Muscle of arm (tissue), 1 donor: ENCODE measurements at regions not wholly inside any gene's neighbourhood (a gene's known extent, or its start where the extent isn't known, plus 50 kb on each side); places are given as distances from the start of the nearest gene placed in this dataset.
A peak's percentile ranks its signal among the peaks of the same experiment; 100 is the strongest.
"Not testable (repeated sequence)": the region's sequence is repeated elsewhere in the genome, so short reads cannot be mapped to it uniquely, and the experiment has no call there.

Experiments
- DNase-seq: peaks from one replicate; pipeline ENCODE4 v3.0.0-alpha.2; 2013

GRCh38 chr5:7078901-7079300 lies 317.0 kb upstream of the ADCY2 start:
- no peak for DNase-seq

- no peak for DNase-seq
Measured at GRCh38 chr5:7080501-7080900, 315.4 kb upstream of the ADCY2 start.

- no peak for DNase-seq
Measured at GRCh38 chr5:7087719-7088297, 308.1 kb upstream of the ADCY2 start.

GRCh38 chr5:7088849-7089248 lies 307.1 kb upstream of the ADCY2 start:
- DNase-seq = no peak

- DNase-seq = peak; percentile 15
Measured at GRCh38 chr5:7094626-7095025, 301.3 kb upstream of the ADCY2 start.

- DNase-seq = no peak
Measured at GRCh38 chr5:7096294-7096693, 299.6 kb upstream of the ADCY2 start.

- no peak for DNase-seq
Measured at GRCh38 chr5:7105358-7105757, 290.6 kb upstream of the ADCY2 start.

- no peak for DNase-seq
Measured at GRCh38 chr5:7117961-7118360, 278.0 kb upstream of the ADCY2 start.

- DNase-seq = no peak
Measured at GRCh38 chr5:7131680-7132079, 264.3 kb upstream of the ADCY2 start.

GRCh38 chr5:7146886-7147285 lies 249.1 kb upstream of the ADCY2 start:
- no peak for DNase-seq

GRCh38 chr5:7157083-7157482 lies 238.9 kb upstream of the ADCY2 start:
- no peak for DNase-seq

- no peak for DNase-seq
Measured at GRCh38 chr5:7169240-7169878, 226.6 kb upstream of the ADCY2 start.

- DNase-seq = not testable (repeated sequence)
Measured at GRCh38 chr5:7170785-7171184, 225.2 kb upstream of the ADCY2 start.

- DNase-seq = no peak
Measured at GRCh38 chr5:7179364-7179763, 216.6 kb upstream of the ADCY2 start.

GRCh38 chr5:7181841-7182240 lies 214.1 kb upstream of the ADCY2 start:
- DNase-seq = no peak

GRCh38 chr5:7185742-7186141 lies 210.2 kb upstream of the ADCY2 start:
- no peak for DNase-seq

- DNase-seq = no peak
Measured at GRCh38 chr5:7186818-7187217, 209.1 kb upstream of the ADCY2 start.

GRCh38 chr5:7190712-7191250 lies 205.2 kb upstream of the ADCY2 start:
- no peak for DNase-seq

- no peak for DNase-seq
Measured at GRCh38 chr5:7192016-7192415, 203.9 kb upstream of the ADCY2 start.

GRCh38 chr5:7202846-7203245 lies 193.1 kb upstream of the ADCY2 start:
- DNase-seq = no peak

- DNase-seq = no peak
Measured at GRCh38 chr5:7207979-7208378, 188.0 kb upstream of the ADCY2 start.

GRCh38 chr5:7208938-7209337 lies 187.0 kb upstream of the ADCY2 start:
- no peak for DNase-seq

GRCh38 chr5:7209658-7210057 lies 186.3 kb upstream of the ADCY2 start:
- DNase-seq = no peak

- no peak for DNase-seq
Measured at GRCh38 chr5:7210549-7210948, 185.4 kb upstream of the ADCY2 start.
